Right lobe of liver (tissue), 4 donors: ENCODE measurements at regions not wholly inside any gene's neighbourhood (a gene's known extent, or its start where the extent isn't known, plus 50 kb on each side); places are given as distances from the start of the nearest gene placed in this dataset.

ENCODE experiments used
- POLR2A ChIP-seq: fragments of 450-650 bp; IDR thresholded peaks from one replicate; pipeline ENCODE4 v1.6.1; 2017; ENCODE audit warnings: antibody characterized with exemption, mild to moderate bottlenecking
- TF ChIP-seq, protein P1 (sequence below), 4 donors: fragments of 200-600 bp in 3 of 4; fragments of 450-650 bp in 1 of 4; IDR thresholded peaks; one replicate each; pipeline versions ENCODE4 v1.5.1 to v1.8.0; 2016 to 2022; ENCODE audit warnings: antibody characterized with exemption in 4 of 4, mild to moderate bottlenecking in 2 of 4
- donor health status: DM: no; HTN: no; CAD: no.
- donor health status: DM: no; HTN: no; CAD: no.
- donor health status: DM: no; HTN: yes; CAD: no.

DNA sequence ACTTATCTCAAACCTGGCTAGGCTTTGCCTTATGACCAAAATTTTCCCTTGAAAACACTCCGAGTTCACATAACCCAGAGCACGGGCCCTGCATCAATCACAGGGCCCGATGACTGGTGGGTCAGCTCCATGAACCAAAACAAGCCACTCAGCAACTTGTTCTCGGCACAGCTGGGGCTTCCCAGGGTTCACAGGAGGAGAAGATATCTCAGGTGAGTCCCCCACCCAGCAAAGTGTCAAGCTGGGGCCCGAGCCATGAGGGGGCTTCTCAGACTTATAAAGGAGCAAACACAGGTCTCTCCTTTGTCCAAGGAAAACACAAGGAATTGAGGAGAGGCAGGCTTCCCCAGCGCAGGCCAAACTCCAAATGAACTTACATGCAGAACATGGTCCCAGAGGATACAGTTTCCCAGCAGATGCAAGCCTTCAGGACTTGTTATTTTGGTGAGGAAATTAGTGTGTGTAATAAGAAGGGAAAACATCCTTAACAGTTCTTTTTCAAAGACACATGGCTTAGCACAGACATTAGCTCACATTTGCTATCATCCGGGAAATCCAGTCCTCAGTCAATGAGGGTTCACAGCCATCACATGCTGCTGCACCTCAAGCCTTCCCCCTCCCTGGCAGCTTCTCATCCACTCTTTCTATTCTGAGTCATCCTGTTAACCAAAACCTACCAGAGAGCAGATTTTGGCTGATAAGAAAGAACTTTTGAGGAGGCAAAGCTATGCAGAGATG is 98.1 kb upstream of the NFIA start:
- TF ChIP-seq, protein P1, sequence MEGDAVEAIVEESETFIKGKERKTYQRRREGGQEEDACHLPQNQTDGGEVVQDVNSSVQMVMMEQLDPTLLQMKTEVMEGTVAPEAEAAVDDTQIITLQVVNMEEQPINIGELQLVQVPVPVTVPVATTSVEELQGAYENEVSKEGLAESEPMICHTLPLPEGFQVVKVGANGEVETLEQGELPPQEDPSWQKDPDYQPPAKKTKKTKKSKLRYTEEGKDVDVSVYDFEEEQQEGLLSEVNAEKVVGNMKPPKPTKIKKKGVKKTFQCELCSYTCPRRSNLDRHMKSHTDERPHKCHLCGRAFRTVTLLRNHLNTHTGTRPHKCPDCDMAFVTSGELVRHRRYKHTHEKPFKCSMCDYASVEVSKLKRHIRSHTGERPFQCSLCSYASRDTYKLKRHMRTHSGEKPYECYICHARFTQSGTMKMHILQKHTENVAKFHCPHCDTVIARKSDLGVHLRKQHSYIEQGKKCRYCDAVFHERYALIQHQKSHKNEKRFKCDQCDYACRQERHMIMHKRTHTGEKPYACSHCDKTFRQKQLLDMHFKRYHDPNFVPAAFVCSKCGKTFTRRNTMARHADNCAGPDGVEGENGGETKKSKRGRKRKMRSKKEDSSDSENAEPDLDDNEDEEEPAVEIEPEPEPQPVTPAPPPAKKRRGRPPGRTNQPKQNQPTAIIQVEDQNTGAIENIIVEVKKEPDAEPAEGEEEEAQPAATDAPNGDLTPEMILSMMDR (IDR thresholded peaks at IDR 0.05), result no peak
- no peak for TF ChIP-seq POLR2A
